CD4-positive, alpha-beta T cell (primary cell): ENCODE measurements at regions not wholly inside any gene's neighbourhood (a gene's known extent, or its start where the extent isn't known, plus 50 kb on each side); places are given as distances from the start of the nearest gene placed in this dataset.

Experiments used
- ATAC-seq: fragments of 200-7000 bp; cut with Tn5 transposase; one replicate; pipeline ENCODE4 v1.10.0; 2022; ENCODE audit warnings: mild to moderate bottlenecking; ENCODE audit not compliant: poor library complexity
- CTCF ChIA-PET: fragments of 350-600 bp; sonication (Branson Sonifier 250); formaldehyde crosslinking; loops from one replicate; lab custom pipeline; 2021; ENCODE audit warnings: antibody characterized with exemption, inconsistent platforms; lab: Charles Lee
- POLR2A ChIA-PET: fragments of 350-600 bp; sonication (Branson Sonifier 250); formaldehyde crosslinking; loops from one replicate; lab custom pipeline; 2021; ENCODE audit warnings: antibody characterized with exemption, inconsistent platforms; lab: Charles Lee
- DNase-seq, 14 experiments: peaks; one replicate each; pipeline ENCODE4 v3.0.0-alpha.2; 2013 to 2020; ENCODE audit warnings: mixed read lengths in 2 of 14
- H3K27ac ChIP-seq, 2 donors: one replicate each; pipeline versions ENCODE4 v1.5.1 to v1.7.0; 2013; ENCODE audit warnings: low read length in 2 of 2, low read depth in 1 of 2, mild to moderate bottlenecking in 1 of 2
- H3K27me3 ChIP-seq, 2 experiments: 1 replicate in 1 of 2; 2 replicates in 1 of 2; pipeline versions ENCODE4 v1.6.1 to v1.7.0; 2013; ENCODE audit warnings: low read length in 2 of 2, control low read depth in 1 of 2, mild to moderate bottlenecking in 1 of 2, moderate library complexity in 1 of 2; ENCODE audit not compliant: insufficient read depth in 2 of 2, control insufficient read depth in 1 of 2
- H3K36me3 ChIP-seq: one replicate; pipeline ENCODE4 v1.6.1; 2013; ENCODE audit warnings: low read length, control low read depth; ENCODE audit not compliant: insufficient read depth
- H3K4me1 ChIP-seq: one replicate; pipeline ENCODE4 v1.6.1; 2013; ENCODE audit warnings: low read length, control low read depth; ENCODE audit not compliant: insufficient read depth
- H3K4me3 ChIP-seq: one replicate; pipeline ENCODE4 v1.5.1; 2013; ENCODE audit warnings: mild to moderate bottlenecking, low read length, moderate library complexity
- H3K9me3 ChIP-seq, 2 experiments: 1 replicate in 1 of 2; 2 replicates in 1 of 2; pipeline versions ENCODE4 v1.6.1 to v1.7.0; 2013; ENCODE audit warnings: low read length in 2 of 2, mild to moderate bottlenecking in 2 of 2, control low read depth in 1 of 2, moderate library complexity in 1 of 2; ENCODE audit not compliant: control insufficient read depth in 1 of 2, insufficient read depth in 1 of 2
- H3K27ac Mint-ChIP-seq: one replicate; pipeline ENCODE4 v1.8.0; 2020; ENCODE audit warnings: mixed read lengths
- H3K27me3 Mint-ChIP-seq: one replicate; pipeline ENCODE4 v1.8.0; 2021; ENCODE audit warnings: mixed read lengths
- H3K36me3 Mint-ChIP-seq: one replicate; pipeline ENCODE4 v1.8.0; 2021; ENCODE audit warnings: low read depth, mixed read lengths
- H3K4me1 Mint-ChIP-seq: one replicate; pipeline ENCODE4 v1.8.0; 2021; ENCODE audit warnings: low read depth, mixed read lengths
- H3K4me3 Mint-ChIP-seq: one replicate; pipeline ENCODE4 v1.8.0; 2020; ENCODE audit warnings: mild to moderate bottlenecking, mixed read lengths
- H3K9me3 Mint-ChIP-seq: one replicate; pipeline ENCODE4 v1.8.0; 2020; ENCODE audit warnings: mixed read lengths
- intact Hi-C, 2 experiments: fragments of 100-400 bp; cut with DNase I in 1 of 2; cut with micrococcal nuclease in 1 of 2; formaldehyde crosslinking; loops; one replicate each; pipeline versions ENCODE4 v1.15.1 to v1.9.0; 2023 to 2025; cut with DNase I, micrococcal nuclease
- TF ChIP-seq, protein P1 (sequence below): fragments of 200-600 bp; IDR thresholded peaks from one replicate; pipeline ENCODE4 v1.8.0; 2022; ENCODE audit warnings: antibody characterized with exemption, mild to moderate bottlenecking

DNA sequence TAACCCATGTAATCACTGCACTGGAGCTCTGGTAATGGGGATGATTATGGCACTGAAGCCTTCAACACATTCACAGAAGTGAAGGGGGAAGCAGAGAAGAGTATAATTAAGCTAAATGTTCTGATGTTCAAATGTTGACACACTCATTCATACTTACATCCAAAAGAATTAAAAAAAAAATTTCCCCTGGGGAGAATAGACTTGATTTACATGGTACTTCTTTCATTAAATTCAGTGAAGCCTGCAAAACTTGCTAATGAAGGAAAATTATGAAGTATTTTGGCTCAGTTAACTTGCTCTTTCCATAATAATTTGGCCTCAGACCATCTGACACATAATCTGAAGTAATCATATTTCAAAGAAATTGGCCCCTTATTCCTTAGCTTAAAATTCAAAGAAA, 428.8 kb downstream of the SH3GL2 start:
- ATAC-seq (no peak), DNase-seq (no peak)
- TF ChIP-seq, protein P1, sequence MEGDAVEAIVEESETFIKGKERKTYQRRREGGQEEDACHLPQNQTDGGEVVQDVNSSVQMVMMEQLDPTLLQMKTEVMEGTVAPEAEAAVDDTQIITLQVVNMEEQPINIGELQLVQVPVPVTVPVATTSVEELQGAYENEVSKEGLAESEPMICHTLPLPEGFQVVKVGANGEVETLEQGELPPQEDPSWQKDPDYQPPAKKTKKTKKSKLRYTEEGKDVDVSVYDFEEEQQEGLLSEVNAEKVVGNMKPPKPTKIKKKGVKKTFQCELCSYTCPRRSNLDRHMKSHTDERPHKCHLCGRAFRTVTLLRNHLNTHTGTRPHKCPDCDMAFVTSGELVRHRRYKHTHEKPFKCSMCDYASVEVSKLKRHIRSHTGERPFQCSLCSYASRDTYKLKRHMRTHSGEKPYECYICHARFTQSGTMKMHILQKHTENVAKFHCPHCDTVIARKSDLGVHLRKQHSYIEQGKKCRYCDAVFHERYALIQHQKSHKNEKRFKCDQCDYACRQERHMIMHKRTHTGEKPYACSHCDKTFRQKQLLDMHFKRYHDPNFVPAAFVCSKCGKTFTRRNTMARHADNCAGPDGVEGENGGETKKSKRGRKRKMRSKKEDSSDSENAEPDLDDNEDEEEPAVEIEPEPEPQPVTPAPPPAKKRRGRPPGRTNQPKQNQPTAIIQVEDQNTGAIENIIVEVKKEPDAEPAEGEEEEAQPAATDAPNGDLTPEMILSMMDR: no peak
- Histone ChIP-seq H3K27ac (no peak overlapping the region), H3K4me3 (no peak overlapping the region), H3K27me3 (no peaks in the 10 kb centered on the region), H3K4me1 (no peaks in the 10 kb centered on the region), H3K36me3 (no peaks in the 10 kb centered on the region), H3K9me3 (no peaks in the 10 kb centered on the region)
- Mint-ChIP-seq H3K27me3 (no peaks in the 10 kb centered on the region), H3K9me3 (no peaks in the 10 kb centered on the region), H3K4me3 (no peak overlapping the region), H3K27ac (no peak overlapping the region), H3K4me1 (no peaks in the 10 kb centered on the region), H3K36me3 (no peaks in the 10 kb centered on the region)
- intact Hi-C loops: no loop called here
- CTCF ChIA-PET: no interaction called here
- POLR2A ChIA-PET: no interaction called here

DNA sequence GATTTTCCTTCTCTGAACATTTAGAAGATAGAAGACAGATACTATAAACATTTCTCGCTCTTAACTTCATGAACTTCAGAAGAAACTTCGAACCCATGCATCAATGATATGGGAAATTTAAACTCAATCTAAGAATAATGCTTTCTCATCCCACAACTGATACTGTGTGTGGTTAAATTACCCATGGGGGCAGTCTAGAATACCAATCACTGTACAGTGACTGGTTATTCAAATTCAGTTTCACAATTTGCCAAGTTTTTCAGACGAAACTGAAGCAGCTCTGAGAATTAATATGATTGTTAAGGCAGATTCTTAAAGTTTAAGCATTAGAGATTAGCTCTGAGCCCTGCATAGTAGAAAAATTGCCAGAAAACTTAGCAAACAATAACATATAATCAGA, 431.0 kb downstream of the SH3GL2 start:
- POLR2A ChIA-PET: no interaction called here
- ATAC-seq: no peak

DNA sequence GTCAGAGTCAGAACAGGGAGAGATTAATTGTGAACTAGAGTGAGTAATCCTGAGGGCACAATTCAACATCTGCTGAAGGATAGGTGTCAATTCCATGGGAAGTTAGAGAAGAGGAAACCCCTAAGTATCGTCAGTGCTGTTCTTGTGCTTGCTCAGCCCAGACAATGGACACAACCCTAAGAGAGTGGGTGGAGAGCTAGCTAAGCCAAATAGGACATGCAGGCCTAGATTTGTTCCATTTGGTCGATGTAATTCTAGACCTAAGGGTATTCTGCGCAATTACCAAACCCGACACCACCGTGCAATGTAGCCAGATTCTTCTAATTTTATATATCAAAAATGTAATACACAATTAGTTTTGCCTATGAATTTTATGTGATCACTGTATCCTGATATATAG, 431.6 kb downstream of the SH3GL2 start:
- Mint-ChIP-seq H3K4me1 (no peaks in the 10 kb centered on the region), H3K27me3 (no peaks in the 10 kb centered on the region), H3K9me3 (no peaks in the 10 kb centered on the region), H3K4me3 (no peak overlapping the region), H3K36me3 (no peaks in the 10 kb centered on the region), H3K27ac (no peak overlapping the region)
- TF ChIP-seq, protein P1: no peak
- POLR2A ChIA-PET: no interaction called here
- Histone ChIP-seq H3K9me3 (no peaks in the 10 kb centered on the region), H3K4me1 (no peaks in the 10 kb centered on the region), H3K36me3 (no peaks in the 10 kb centered on the region), H3K4me3 (no peak overlapping the region), H3K27me3 (no peaks in the 10 kb centered on the region), H3K27ac (no peak overlapping the region)
- no peak for ATAC-seq
- no peak for DNase-seq
- CTCF ChIA-PET: no interaction called here
- intact Hi-C loops: no loop called here

More for the DNA sequence above, 431.0 kb downstream of the SH3GL2 start:
- no peaks in the 10 kb centered on the region for H3K9me3 ChIP-seq
- intact Hi-C loops: no loop called here
- CTCF ChIA-PET: no interaction called here
- Mint-ChIP-seq H3K36me3 (no peaks in the 10 kb centered on the region), H3K4me1 (no peaks in the 10 kb centered on the region), H3K27ac (no peak overlapping the region), H3K27me3 (no peaks in the 10 kb centered on the region), H3K9me3 (no peaks in the 10 kb centered on the region), H3K4me3 (no peak overlapping the region)
- no peaks in the 10 kb centered on the region for H3K4me1 ChIP-seq
- H3K36me3 ChIP-seq: no peaks in the 10 kb centered on the region
- no peaks in the 10 kb centered on the region for H3K27me3 ChIP-seq
- DNase-seq: no peak
- TF ChIP-seq, protein P1: no peak
- no peak overlapping the region for H3K27ac ChIP-seq
- H3K4me3 ChIP-seq: no peak overlapping the region
